T-helper 2 cell treated with Interferon-gamma antibody and Interleukin-4, amounts not matched to agents 100 ng/mL and 5 ng/mL, for 36 hours (primary cell): ENCODE measurements at regions not wholly inside any gene's neighbourhood (a gene's known extent, or its start where the extent isn't known, plus 50 kb on each side); places are given as distances from the start of the nearest gene placed in this dataset.

ENCODE experiments used
- intact Hi-C: fragments of 100-400 bp; cut with micrococcal nuclease; formaldehyde crosslinking; loops from one replicate; pipeline ENCODE4 v1.15.1; 2023

GRCh38 chr18:72601481-72601880 lies 57.3 kb upstream of the CBLN2 start:
- intact Hi-C loops = no loop called here
